SK-N-MC (cell line): ENCODE measurements at regions not wholly inside any gene's neighbourhood (a gene's known extent, or its start where the extent isn't known, plus 50 kb on each side); places are given as distances from the start of the nearest gene placed in this dataset.

Source experiments
- DNase-seq: peaks from one replicate; pipeline ENCODE4 v3.0.0-alpha.2; 2011; ENCODE audit warnings: low read depth, low spot score
- H3K27ac ChIP-seq: fragments of 200-600 bp; sonication (generic); 2 replicates; pipeline ENCODE4 v1.5.1; 2016; ENCODE audit warnings: mixed run types
- H3K36me3 ChIP-seq: fragments of 200-600 bp; sonication (generic); 2 replicates; pipeline ENCODE4 v1.6.1; 2017; ENCODE audit warnings: antibody characterized with exemption, low read length, mixed read lengths; ENCODE audit not compliant: insufficient read depth
- H3K4me3 ChIP-seq: fragments of 200-600 bp; sonication (generic); 2 replicates; pipeline ENCODE4 v1.5.1; 2016
- H3K9ac ChIP-seq: fragments of 200-600 bp; sonication (generic); 2 replicates; pipeline ENCODE4 v1.8.0; 2017; ENCODE audit warnings: mixed run types, mixed read lengths; ENCODE audit not compliant: insufficient read length
- H3K9me3 ChIP-seq: fragments of 200-600 bp; sonication (generic); 2 replicates; pipeline ENCODE4 v1.6.1; 2017; ENCODE audit warnings: low read depth, mild to moderate bottlenecking, antibody characterized with exemption, low read length, moderate library complexity, mixed read lengths
- EZH2 ChIP-seq: fragments of 200-600 bp; sonication (generic); IDR thresholded peaks from one replicate; pipeline ENCODE4 v1.6.1; 2017; ENCODE audit warnings: antibody characterized with exemption
- FOXP2 ChIP-seq: optimal IDR thresholded peaks from 2 replicates; pipeline ENCODE3; 2011; ENCODE audit warnings: mild to moderate bottlenecking, moderate library complexity; ENCODE audit not compliant: insufficient read depth; ENCODE audit errors: extremely low read length, control extremely low read depth
- POLR2AphosphoS5 ChIP-seq: IDR thresholded peaks from 2 replicates; pipeline ENCODE4 v1.6.1; 2012; ENCODE audit warnings: mild to moderate bottlenecking, low read depth, low read length, borderline replicate concordance

DNA sequence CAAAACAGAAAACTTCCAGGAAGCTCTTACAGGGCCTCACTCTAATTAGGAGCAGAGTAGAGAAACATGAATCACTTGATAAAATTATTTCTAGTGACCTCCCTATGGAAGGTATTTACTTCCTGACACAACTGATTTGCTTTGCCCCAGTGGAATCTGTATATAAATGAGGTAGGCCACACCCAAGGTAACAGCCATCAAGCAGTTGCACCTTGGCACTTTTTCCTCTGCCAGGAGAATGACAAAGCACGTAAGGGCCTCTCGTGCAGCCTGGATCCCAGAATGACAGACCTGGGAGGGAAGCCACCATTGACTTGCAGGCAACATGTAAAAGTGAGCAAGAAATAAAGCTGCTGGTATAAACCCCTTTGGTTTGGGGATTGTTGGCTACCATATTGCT, 620.0 kb upstream of the SLC39A10 start:
- Histone ChIP-seq H3K4me3 (no peak overlapping the region), H3K27ac (no peak overlapping the region), H3K9ac (no peak overlapping the region), H3K9me3 (no peaks in the 10 kb centered on the region), H3K36me3 (no peaks in the 10 kb centered on the region)
- no peak for TF ChIP-seq EZH2
- no peak for TF ChIP-seq FOXP2
- TF ChIP-seq POLR2AphosphoS5 = no peak
- no peak for DNase-seq

DNA sequence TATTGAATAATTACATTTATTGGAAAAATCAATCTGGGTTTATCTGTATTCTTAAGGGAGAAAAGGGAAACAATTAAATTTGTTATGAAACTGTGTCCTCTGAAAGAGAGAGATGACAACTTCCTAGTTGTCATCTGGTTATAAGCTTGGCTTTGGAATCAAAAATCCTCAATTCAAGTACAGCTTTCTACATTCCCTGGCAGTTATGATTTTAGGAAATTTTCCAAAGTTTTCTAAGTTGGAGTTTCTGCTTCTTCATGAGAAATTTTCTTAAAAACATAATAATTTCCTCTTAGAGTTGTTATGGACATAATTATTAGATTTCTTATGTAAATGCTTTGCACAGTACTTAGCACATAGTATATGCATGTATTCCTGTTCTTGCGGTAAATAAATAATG, 625.6 kb upstream of the SLC39A10 start:
- TF ChIP-seq FOXP2 (no peak), EZH2 (no peak), POLR2AphosphoS5 (no peak)
- H3K27ac ChIP-seq = no peak overlapping the region
- no peak overlapping the region for H3K9ac ChIP-seq
- no peaks in the 10 kb centered on the region for H3K9me3 ChIP-seq
- no peak overlapping the region for H3K4me3 ChIP-seq
- DNase-seq = no peak
- no peaks in the 10 kb centered on the region for H3K36me3 ChIP-seq

DNA sequence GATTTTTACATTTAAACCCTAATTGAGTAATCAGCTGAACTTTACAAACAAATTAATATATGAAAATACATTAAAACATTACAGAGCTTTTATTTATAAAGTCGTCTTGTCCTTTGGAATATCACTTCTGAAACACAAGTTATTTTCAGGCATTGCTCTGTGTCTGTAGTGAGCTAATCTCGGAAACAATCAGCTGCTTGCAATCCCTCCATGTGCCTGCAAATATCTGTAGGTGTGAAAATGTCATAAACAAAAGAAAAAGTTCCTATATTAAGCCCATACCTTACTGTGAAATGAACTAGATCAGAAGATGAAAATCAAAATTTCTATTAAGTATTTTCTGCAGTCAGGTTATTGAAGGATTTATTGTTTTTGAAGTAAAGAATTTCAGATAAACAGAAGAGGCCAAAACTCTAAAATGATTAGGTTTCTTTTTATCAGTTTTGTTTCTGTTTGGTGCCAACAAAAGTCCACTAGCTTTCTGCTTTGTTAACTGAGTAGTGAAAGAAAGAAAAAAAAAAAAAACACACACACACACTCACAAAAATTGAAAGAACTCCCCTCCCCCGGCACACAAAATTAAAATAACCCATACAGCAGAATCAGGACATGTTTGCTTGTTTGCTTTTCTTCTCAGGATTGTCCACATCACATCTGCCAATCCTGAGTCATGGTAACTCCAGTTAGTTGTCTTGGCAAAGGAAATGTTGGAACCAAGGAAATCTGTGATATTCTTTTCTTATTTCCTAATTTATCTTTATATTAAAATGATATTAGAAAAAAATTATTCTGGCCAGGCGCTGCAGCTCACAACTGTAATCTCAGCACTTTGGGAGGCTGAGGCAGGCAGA, 627.0 kb upstream of the SLC39A10 start:
- no peak for DNase-seq
- H3K36me3 ChIP-seq = no peaks in the 10 kb centered on the region
- H3K9me3 ChIP-seq = no peaks in the 10 kb centered on the region
- TF ChIP-seq FOXP2 (no peak), POLR2AphosphoS5 (no peak), EZH2 (no peak)
- H3K4me3 ChIP-seq = no peak overlapping the region
- no peak overlapping the region for H3K9ac ChIP-seq
- no peak overlapping the region for H3K27ac ChIP-seq

DNA sequence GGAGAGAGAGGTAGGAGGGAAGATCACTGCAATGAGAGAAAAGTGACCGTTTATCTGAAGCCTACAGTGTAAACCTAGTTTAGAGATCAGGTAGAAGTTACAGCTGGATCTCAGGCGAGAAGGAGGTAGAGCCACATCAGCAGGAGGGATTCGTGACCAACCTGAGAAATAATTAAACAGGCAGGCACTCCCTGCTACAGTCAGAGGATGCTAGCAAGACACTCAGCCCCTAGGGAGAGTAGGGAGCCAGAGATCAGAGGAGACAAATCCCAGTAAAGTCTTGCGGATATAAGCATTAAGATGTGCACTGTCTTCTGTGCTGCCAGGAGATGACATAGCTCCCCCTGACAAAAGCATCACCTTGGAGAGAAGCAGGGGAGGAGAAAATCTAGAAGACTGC, 629.1 kb upstream of the SLC39A10 start:
- Histone ChIP-seq H3K36me3 (no peaks in the 10 kb centered on the region), H3K9ac (no peak overlapping the region), H3K9me3 (no peaks in the 10 kb centered on the region), H3K4me3 (no peak overlapping the region), H3K27ac (no peak overlapping the region)
- TF ChIP-seq FOXP2 = no peak
- TF ChIP-seq POLR2AphosphoS5 = no peak
- no peak for TF ChIP-seq EZH2
- no peak for DNase-seq

DNA sequence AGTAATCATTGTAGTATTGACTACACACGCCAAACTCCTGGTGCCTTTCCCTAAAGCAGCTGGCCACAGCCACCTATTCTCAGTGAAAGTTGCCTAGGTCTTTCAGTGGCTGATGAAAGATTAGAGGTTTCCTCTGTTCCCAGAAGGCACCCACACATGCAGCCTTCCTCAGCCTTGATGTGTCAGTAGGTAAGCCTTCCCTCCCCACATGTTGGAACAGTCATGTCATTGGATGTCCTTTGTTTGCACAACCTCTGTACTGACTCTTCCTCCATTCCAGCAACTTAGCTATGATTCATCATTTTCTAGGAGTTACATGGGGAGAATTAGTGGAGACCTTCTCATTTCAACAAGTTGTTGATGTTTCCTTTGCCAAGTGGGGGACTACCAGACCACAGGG, 630.8 kb upstream of the SLC39A10 start:
- Histone ChIP-seq H3K27ac (no peak overlapping the region), H3K36me3 (no peaks in the 10 kb centered on the region), H3K9me3 (no peaks in the 10 kb centered on the region), H3K9ac (no peak overlapping the region), H3K4me3 (no peak overlapping the region)
- DNase-seq = no peak
- no peak for TF ChIP-seq EZH2

DNA sequence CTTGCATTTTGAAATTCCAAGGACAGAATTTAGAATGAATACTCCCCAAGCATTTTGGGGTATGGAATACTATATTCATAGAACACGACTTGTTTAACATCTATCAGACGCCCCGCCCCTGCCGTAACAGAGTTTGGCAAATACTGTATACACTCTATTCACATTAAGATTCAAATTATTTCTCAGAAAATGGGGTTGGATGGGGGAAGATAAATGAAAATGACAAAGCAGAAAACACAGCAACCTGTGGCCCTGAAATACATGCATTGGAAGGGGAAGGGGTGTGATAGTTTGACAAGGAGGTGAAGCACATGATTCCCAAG, 634.6 kb upstream of the SLC39A10 start:
- no peak for DNase-seq
- H3K9me3 ChIP-seq = no peaks in the 10 kb centered on the region
- H3K4me3 ChIP-seq = no peak overlapping the region
- no peaks in the 10 kb centered on the region for H3K36me3 ChIP-seq
- no peak overlapping the region for H3K27ac ChIP-seq
- TF ChIP-seq EZH2 = no peak
- TF ChIP-seq FOXP2 = no peak
- no peak for TF ChIP-seq POLR2AphosphoS5
- no peak overlapping the region for H3K9ac ChIP-seq

DNA sequence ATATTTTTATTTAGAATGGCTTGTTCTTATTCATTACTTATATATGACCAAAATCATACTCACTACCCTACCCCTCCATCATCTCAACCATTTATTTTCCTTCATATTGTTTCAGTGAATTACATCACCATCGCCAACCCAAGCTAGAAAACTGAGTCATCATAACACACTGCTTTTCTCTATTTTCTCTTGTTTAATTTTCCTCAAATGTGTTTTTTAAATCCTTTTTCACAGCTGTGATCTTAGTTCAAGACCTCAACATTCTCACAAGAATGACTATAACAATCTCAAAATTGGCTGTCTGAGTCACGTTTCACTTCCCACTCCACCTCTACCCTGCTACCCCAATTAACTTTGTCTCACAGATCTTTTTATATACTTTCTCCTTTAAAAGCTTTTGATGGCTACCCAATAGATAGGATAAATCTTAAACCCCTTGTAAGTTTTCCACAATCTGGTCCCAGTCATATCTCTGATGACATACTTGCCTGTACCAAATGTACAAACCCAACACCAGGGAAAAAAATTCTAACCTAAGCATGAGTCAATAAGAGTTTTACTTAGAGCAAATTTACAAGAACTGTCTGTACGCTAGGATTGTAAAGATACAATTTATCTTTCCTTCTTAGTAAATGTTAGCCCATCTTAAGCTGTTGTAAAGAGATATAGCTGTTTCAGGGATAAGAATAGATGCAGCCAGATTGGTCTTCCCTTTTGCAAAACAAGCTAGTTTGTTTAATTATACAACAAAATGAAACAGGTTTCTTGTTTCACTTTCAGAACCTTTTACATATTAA, 635.1 kb upstream of the SLC39A10 start:
- H3K4me3 ChIP-seq = no peak overlapping the region
- H3K36me3 ChIP-seq = no peaks in the 10 kb centered on the region
- H3K9ac ChIP-seq = no peak overlapping the region
- no peaks in the 10 kb centered on the region for H3K9me3 ChIP-seq
- H3K27ac ChIP-seq = no peak overlapping the region
- TF ChIP-seq FOXP2 (no peak), POLR2AphosphoS5 (no peak), EZH2 (no peak)
- no peak for DNase-seq

DNA sequence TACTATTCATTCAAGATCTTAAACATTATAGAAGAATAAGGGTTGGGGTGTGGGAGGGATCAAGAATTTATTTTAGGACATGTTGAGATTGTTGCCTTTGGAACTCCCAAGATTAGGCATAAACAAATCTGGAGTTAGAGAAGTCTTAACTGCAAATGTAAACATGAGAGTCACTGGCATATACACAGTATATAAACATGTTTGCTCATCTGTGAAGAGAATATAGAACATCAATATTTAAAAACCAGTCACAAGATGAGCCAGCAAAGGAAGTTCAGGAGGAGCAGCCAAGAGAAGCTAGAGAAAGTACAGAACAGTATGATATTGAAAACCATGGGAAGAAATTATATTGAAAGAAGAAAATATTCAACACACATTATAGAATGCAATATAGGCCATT, 638.6 kb upstream of the SLC39A10 start:
- TF ChIP-seq POLR2AphosphoS5 (no peak), FOXP2 (no peak), EZH2 (no peak)
- Histone ChIP-seq H3K27ac (no peak overlapping the region), H3K4me3 (no peak overlapping the region), H3K9ac (no peak overlapping the region), H3K36me3 (no peaks in the 10 kb centered on the region), H3K9me3 (no peaks in the 10 kb centered on the region)
- DNase-seq = no peak

DNA sequence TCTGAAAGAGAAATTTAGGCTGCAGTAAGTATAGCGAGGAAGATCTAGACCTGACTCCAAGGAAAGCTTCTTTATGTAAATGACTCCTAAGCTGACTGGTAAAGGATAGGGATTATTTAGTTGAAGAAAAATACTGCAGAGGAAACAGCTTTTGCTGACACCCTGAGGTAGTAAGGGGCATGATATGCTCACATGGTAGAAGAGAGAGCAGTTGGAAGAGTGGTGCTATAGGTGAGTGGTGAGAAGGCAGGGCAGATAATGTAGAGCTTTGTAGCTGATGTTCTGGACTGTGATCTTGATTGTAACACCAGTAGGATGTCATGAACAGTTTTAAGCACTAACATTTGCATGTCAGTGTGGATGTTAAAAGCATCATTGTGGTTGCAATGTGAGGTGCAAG, 639.1 kb upstream of the SLC39A10 start:
- no peak for DNase-seq
- Histone ChIP-seq H3K9me3 (no peaks in the 10 kb centered on the region), H3K4me3 (no peak overlapping the region), H3K27ac (no peak overlapping the region), H3K9ac (no peak overlapping the region), H3K36me3 (no peaks in the 10 kb centered on the region)
- no peak for TF ChIP-seq POLR2AphosphoS5
- no peak for TF ChIP-seq FOXP2
- TF ChIP-seq EZH2 = no peak
